ENCODE measurements at regions not wholly inside any gene's neighbourhood (a gene's known extent, or its start where the extent isn't known, plus 50 kb on each side); places are given as distances from the start of the nearest gene placed in this dataset.

GRCh38 chr1:89444791-89445190 lies 79.8 kb upstream of the LRRC8B start (continued):
- TF ChIP-seq, protein P1, sequence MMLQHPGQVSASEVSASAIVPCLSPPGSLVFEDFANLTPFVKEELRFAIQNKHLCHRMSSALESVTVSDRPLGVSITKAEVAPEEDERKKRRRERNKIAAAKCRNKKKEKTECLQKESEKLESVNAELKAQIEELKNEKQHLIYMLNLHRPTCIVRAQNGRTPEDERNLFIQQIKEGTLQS (CRISPR knock-in tag; conservative IDR thresholded peaks at IDR 0.05): no peak
- TF ChIP-seq CREM (CRISPR knock-in tag; IDR thresholded peaks at IDR 0.05) (no peak), ZNF671 (CRISPR knock-in tag; IDR thresholded peaks at IDR 0.05) (no peak), ZNF317 (CRISPR knock-in tag; IDR thresholded peaks at IDR 0.05; ENCODE audit: borderline replicate concordance, low read depth) (no peak), ARID4B (CRISPR knock-in tag; IDR thresholded peaks at IDR 0.05; ENCODE audit: borderline replicate concordance) (no peak), ZNF121 (CRISPR knock-in tag; IDR thresholded peaks at IDR 0.05) (no peak)

GRCh38 chr1:89451011-89451410 lies 73.6 kb upstream of the LRRC8B start:
- TF ChIP-seq SMAD4 (CRISPR knock-in tag; IDR thresholded peaks at IDR 0.05) (no peak), RORB (CRISPR knock-in tag; IDR thresholded peaks at IDR 0.05) (no peak)
- ATAC-seq (no peak), DNase-seq (ENCODE audit: low spot score) (no peak)
- ChIA-PET CTCF (no interaction called here), POLR2A (no interaction called here)
- H3K4me1 Mint-ChIP-seq: peaks cover under 1% of the 10 kb centered on the region
- H3K4me3 Mint-ChIP-seq: no peak overlapping the region
- no peaks in the 10 kb centered on the region for H3K36me3 Mint-ChIP-seq
- no peak overlapping the region for H3K27ac Mint-ChIP-seq
- no peaks in the 10 kb centered on the region for H3K9me3 Mint-ChIP-seq
- H3K27me3 Mint-ChIP-seq (ENCODE audit: low read depth): no peaks in the 10 kb centered on the region

GRCh38 chr1:89453123-89453972 lies 71.3 kb upstream of the LRRC8B start:
- ATAC-seq: no peak
- TF ChIP-seq ZMAT4 (CRISPR knock-in tag; IDR thresholded peaks at IDR 0.05) (no peak), EMX1 (CRISPR knock-in tag; IDR thresholded peaks at IDR 0.05) (no peak), PREB (CRISPR knock-in tag; IDR thresholded peaks at IDR 0.05; ENCODE audit: borderline replicate concordance) (no peak), GRHL2 (CRISPR knock-in tag; IDR thresholded peaks at IDR 0.05; ENCODE audit: insufficient replicate concordance, severe bottlenecking) (no peak), NFATC4 (CRISPR knock-in tag; IDR thresholded peaks at IDR 0.05) (no peak), ZBTB43 (CRISPR knock-in tag; IDR thresholded peaks at IDR 0.05) (no peak), ZNF263 (CRISPR knock-in tag; IDR thresholded peaks at IDR 0.05; ENCODE audit: low read depth) (no peak), CREM (CRISPR knock-in tag; IDR thresholded peaks at IDR 0.05) (no peak), TP53 (CRISPR knock-in tag; IDR thresholded peaks at IDR 0.05) (no peak)
- TF ChIP-seq, protein P2, sequence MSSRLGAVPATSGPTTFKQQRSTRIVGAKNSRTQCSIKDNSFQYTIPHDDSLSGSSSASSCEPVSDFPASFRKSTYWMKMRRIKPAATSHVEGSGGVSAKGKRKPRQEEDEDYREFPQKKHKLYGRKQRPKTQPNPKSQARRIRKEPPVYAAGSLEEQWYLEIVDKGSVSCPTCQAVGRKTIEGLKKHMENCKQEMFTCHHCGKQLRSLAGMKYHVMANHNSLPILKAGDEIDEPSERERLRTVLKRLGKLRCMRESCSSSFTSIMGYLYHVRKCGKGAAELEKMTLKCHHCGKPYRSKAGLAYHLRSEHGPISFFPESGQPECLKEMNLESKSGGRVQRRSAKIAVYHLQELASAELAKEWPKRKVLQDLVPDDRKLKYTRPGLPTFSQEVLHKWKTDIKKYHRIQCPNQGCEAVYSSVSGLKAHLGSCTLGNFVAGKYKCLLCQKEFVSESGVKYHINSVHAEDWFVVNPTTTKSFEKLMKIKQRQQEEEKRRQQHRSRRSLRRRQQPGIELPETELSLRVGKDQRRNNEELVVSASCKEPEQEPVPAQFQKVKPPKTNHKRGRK (CRISPR knock-in tag; IDR thresholded peaks at IDR 0.05; ENCODE audit: borderline replicate concordance): no peak
- TF ChIP-seq, protein P3, sequence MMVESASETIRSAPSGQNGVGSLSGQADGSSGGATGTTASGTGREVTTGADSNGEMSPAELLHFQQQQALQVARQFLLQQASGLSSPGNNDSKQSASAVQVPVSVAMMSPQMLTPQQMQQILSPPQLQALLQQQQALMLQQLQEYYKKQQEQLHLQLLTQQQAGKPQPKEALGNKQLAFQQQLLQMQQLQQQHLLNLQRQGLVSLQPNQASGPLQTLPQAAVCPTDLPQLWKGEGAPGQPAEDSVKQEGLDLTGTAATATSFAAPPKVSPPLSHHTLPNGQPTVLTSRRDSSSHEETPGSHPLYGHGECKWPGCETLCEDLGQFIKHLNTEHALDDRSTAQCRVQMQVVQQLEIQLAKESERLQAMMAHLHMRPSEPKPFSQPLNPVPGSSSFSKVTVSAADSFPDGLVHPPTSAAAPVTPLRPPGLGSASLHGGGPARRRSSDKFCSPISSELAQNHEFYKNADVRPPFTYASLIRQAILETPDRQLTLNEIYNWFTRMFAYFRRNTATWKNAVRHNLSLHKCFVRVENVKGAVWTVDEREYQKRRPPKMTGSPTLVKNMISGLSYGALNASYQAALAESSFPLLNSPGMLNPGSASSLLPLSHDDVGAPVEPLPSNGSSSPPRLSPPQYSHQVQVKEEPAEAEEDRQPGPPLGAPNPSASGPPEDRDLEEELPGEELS (CRISPR knock-in tag; IDR thresholded peaks at IDR 0.05): no peak
- Mint-ChIP-seq H3K36me3 (no peaks in the 10 kb centered on the region), H3K4me3 (no peak overlapping the region), H3K4me1 (peaks cover 11% of the 10 kb centered on the region), H3K9me3 (no peaks in the 10 kb centered on the region), H3K27ac (no peak overlapping the region), H3K27me3 (ENCODE audit: low read depth) (no peaks in the 10 kb centered on the region)
- DNase-seq (ENCODE audit: low spot score): no peak
- POLR2A ChIA-PET: no interaction called here
- CTCF ChIA-PET: interaction anchor here (0.7 to 1.9 kb wide), 5 partner anchors 95 to 455 kb away, joined by 4 to 10 read pairs (median 4); no protein-coding TSS in a partner anchor

Data from WTC11 (cell line).